Mucosa of descending colon (tissue), 3 donors: ENCODE measurements at regions not wholly inside any gene's neighbourhood (a gene's known extent, or its start where the extent isn't known, plus 50 kb on each side); places are given as distances from the start of the nearest gene placed in this dataset.

Source experiments
- ATAC-seq: fragments of 200-7000 bp; cut with Tn5 transposase; one replicate; pipeline ENCODE4 v1.9.1; 2020; ENCODE audit warnings: mild to moderate bottlenecking, moderate library complexity
- DNase-seq, 3 donors: peaks; one replicate each; pipeline ENCODE4 v3.0.0-alpha.2; 2020
- H3K36me3 ChIP-seq: fragments of 200-600 bp; one replicate; pipeline ENCODE4 v1.8.0; 2021; ENCODE audit warnings: low read depth, mild to moderate bottlenecking
- H3K4me1 ChIP-seq: fragments of 200-600 bp; one replicate; pipeline ENCODE4 v1.8.0; 2021; ENCODE audit warnings: low read depth, mild to moderate bottlenecking
- H3K4me3 ChIP-seq: fragments of 200-600 bp; one replicate; pipeline ENCODE4 v1.8.0; 2021; ENCODE audit warnings: mild to moderate bottlenecking
- H3K9me3 ChIP-seq: fragments of 200-600 bp; one replicate; pipeline ENCODE4 v1.8.0; 2021; ENCODE audit warnings: mild to moderate bottlenecking
- CTCF ChIP-seq: fragments of 200-600 bp; IDR thresholded peaks from one replicate; pipeline ENCODE4 v1.8.0; 2022; ENCODE audit warnings: antibody characterized with exemption, mild to moderate bottlenecking
- intact Hi-C, 2 donors: fragments of 100-400 bp; cut with DNase I in 1 of 2; cut with micrococcal nuclease in 1 of 2; formaldehyde crosslinking; loops; one replicate each; pipeline versions ENCODE4 v1.11.0 to v1.11.1; 2022; cut with DNase I, micrococcal nuclease
- donor health status: DM: no; HTN: no; CAD: no; lungs with moderate emphysema.
- donor health status: DM: no; HTN: no; CAD: no.
- donor health status: DM: no; HTN: yes; CAD: no.

GRCh38 chr12:126389220-126389841 is 1324.1 kb downstream of the AACS start:
- TF ChIP-seq CTCF, result no peak
- Histone ChIP-seq H3K4me3 (no peak overlapping the region), H3K9me3 (peaks cover 51% of the 10 kb centered on the region), H3K36me3 (no peaks in the 10 kb centered on the region), H3K4me1 (no peaks in the 10 kb centered on the region)
- no peak for ATAC-seq
- peak in 1 of 3 donors; percentile 14 for DNase-seq
- intact Hi-C loops, result no loop called here

GRCh38 chr12:126389961-126390360 is 1324.7 kb downstream of the AACS start:
- ATAC-seq (no peak), DNase-seq (no peak)
- Histone ChIP-seq H3K9me3 (peaks cover 50% of the 10 kb centered on the region), H3K4me3 (no peak overlapping the region), H3K36me3 (no peaks in the 10 kb centered on the region), H3K4me1 (no peaks in the 10 kb centered on the region)
- TF ChIP-seq CTCF, result no peak
- intact Hi-C loops, result no loop called here

- DNase-seq (no peak), ATAC-seq (no peak)
- no peak for TF ChIP-seq CTCF
- no peaks in the 10 kb centered on the region for H3K4me1 ChIP-seq
- H3K4me3 ChIP-seq, result no peak overlapping the region
- H3K9me3 ChIP-seq, result peaks cover 52% of the 10 kb centered on the region
- intact Hi-C loops, result no loop called here
- H3K36me3 ChIP-seq, result no peaks in the 10 kb centered on the region
Observed at GRCh38 chr12:126390969-126391566, 1325.8 kb downstream of the AACS start.

GRCh38 chr12:126396536-126396935 is 1331.3 kb downstream of the AACS start:
- ATAC-seq, result no peak
- H3K4me3 ChIP-seq, result no peak overlapping the region
- TF ChIP-seq CTCF, result no peak
- H3K36me3 ChIP-seq, result no peaks in the 10 kb centered on the region
- no peak for DNase-seq
- H3K9me3 ChIP-seq, result peaks cover 60% of the 10 kb centered on the region
- H3K4me1 ChIP-seq, result no peaks in the 10 kb centered on the region
- intact Hi-C loops, result no loop called here

- ATAC-seq, result peak; percentile 13
- intact Hi-C loops, result no loop called here
- Histone ChIP-seq H3K4me3 (no peak overlapping the region), H3K9me3 (peaks cover 60% of the 10 kb centered on the region), H3K4me1 (no peaks in the 10 kb centered on the region), H3K36me3 (no peaks in the 10 kb centered on the region)
- no peak for DNase-seq
- no peak for TF ChIP-seq CTCF
Observed at GRCh38 chr12:126397071-126397581, 1331.9 kb downstream of the AACS start.
